ENCODE measurements at regions not wholly inside any gene's neighbourhood (a gene's known extent, or its start where the extent isn't known, plus 50 kb on each side); places are given as distances from the start of the nearest gene placed in this dataset.
"Not testable (repeated sequence)": the region's sequence is repeated elsewhere in the genome, so short reads cannot be mapped to it uniquely, and the experiment has no call there.

- no peak for TF ChIP-seq CTCF (IDR thresholded peaks at IDR 0.05; ENCODE audit: low read depth, low read length)
- no peak overlapping the region for H3K27ac ChIP-seq
- H3K4me3 ChIP-seq, result no peak overlapping the region
- no peaks in the 10 kb centered on the region for H3K4me1 ChIP-seq (ENCODE audit: low read depth)
- no peaks in the 10 kb centered on the region for H3K9me3 ChIP-seq (ENCODE audit: low read depth)
- H3K36me3 ChIP-seq, result no peaks in the 10 kb centered on the region
- H3K27me3 ChIP-seq, result no peaks in the 10 kb centered on the region
- no peak for DNase-seq (ENCODE audit: low read depth in 1 of 2, low spot score in 1 of 2)
These were observed 64.6 kb upstream of the GMDS start for GRCh38 chr6:2310042-2310441.

DNA sequence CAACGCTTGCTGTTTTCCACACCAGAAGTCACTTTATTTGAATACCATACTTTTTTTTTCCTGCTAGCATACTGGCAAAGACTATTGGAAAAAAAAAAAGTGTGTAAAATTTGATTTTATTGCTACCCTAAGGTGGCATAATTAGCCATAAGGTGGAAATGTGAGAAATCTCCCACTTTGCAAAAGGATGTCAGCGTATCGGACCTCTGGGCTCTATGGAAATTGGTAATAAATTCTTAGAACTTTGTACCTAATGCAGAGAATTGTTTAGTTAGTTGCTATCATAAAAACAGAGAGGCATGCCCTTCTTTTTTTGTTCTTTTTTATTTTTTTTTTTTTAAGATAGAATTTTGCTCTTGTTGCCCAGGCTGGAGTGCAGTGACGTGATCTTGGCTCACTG, 63.7 kb upstream of the GMDS start:
- Histone ChIP-seq H3K27ac (no peak overlapping the region), H3K27me3 (no peaks in the 10 kb centered on the region), H3K4me3 (no peak overlapping the region), H3K9me3 (ENCODE audit: low read depth) (no peaks in the 10 kb centered on the region), H3K4me1 (ENCODE audit: low read depth) (no peaks in the 10 kb centered on the region), H3K36me3 (no peaks in the 10 kb centered on the region)
- no peak for DNase-seq (ENCODE audit: low read depth in 1 of 2, low spot score in 1 of 2)
- no peak for TF ChIP-seq CTCF (IDR thresholded peaks at IDR 0.05; ENCODE audit: low read depth, low read length)

- Histone ChIP-seq H3K27ac (no peak overlapping the region), H3K27me3 (no peaks in the 10 kb centered on the region), H3K9me3 (ENCODE audit: low read depth) (no peaks in the 10 kb centered on the region), H3K4me3 (no peak overlapping the region), H3K36me3 (no peaks in the 10 kb centered on the region), H3K4me1 (ENCODE audit: low read depth) (no peaks in the 10 kb centered on the region)
- no peak for TF ChIP-seq CTCF (IDR thresholded peaks at IDR 0.05; ENCODE audit: low read depth, low read length)
- DNase-seq (ENCODE audit: low read depth in 1 of 2, low spot score in 1 of 2), result no peak
These were observed 62.4 kb upstream of the GMDS start for GRCh38 chr6:2307799-2308198.

- Histone ChIP-seq H3K27me3 (no peaks in the 10 kb centered on the region), H3K4me1 (ENCODE audit: low read depth) (no peaks in the 10 kb centered on the region), H3K27ac (no peak overlapping the region), H3K4me3 (no peak overlapping the region), H3K9me3 (ENCODE audit: low read depth) (no peaks in the 10 kb centered on the region), H3K36me3 (no peaks in the 10 kb centered on the region)
- TF ChIP-seq CTCF (IDR thresholded peaks at IDR 0.05; ENCODE audit: low read depth, low read length), result no peak
- no peak for DNase-seq (ENCODE audit: low read depth in 1 of 2, low spot score in 1 of 2)
These were observed 60.5 kb upstream of the GMDS start for GRCh38 chr6:2305951-2306350.

- not testable (repeated sequence) for H3K4me3 ChIP-seq; H3K36me3 ChIP-seq; H3K9me3 ChIP-seq (ENCODE audit: low read depth); H3K4me1 ChIP-seq (ENCODE audit: low read depth); DNase-seq (ENCODE audit: low read depth in 1 of 2, low spot score in 1 of 2); H3K27me3 ChIP-seq; H3K27ac ChIP-seq
These were observed 57.1 kb upstream of the GMDS start for GRCh38 chr6:2302482-2302881.

DNA sequence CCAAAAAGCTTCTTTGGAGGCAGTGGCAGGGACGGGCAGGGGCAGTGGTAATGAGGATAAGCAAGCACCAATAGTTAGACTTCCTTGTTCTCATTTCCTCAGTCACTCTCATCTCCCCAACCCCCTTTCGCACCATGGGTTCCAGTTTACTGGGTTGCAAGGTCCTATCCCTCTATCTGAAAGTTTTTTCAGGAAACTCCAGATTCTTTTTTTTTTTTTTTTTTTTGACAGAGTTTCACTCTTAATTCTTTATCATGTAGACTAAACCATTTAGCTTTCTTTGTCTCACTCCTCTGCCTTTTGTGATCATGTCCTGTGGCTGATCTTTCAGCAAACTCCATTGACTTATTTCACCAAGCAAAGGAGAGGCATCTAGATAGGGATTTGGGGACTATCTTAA, 51.4 kb upstream of the GMDS start:
- H3K27me3 ChIP-seq, result no peaks in the 10 kb centered on the region
- H3K4me1 ChIP-seq (ENCODE audit: low read depth), result no peaks in the 10 kb centered on the region
- no peak for DNase-seq (ENCODE audit: low read depth in 1 of 2, low spot score in 1 of 2)
- no peaks in the 10 kb centered on the region for H3K36me3 ChIP-seq
- H3K4me3 ChIP-seq, result no peak overlapping the region
- no peak overlapping the region for H3K27ac ChIP-seq
- no peak for TF ChIP-seq CTCF (IDR thresholded peaks at IDR 0.05; ENCODE audit: low read depth, low read length)
- H3K9me3 ChIP-seq (ENCODE audit: low read depth), result no peaks in the 10 kb centered on the region

All from cardiac muscle cell (in vitro differentiated cells and primary cell).